SK-N-SH (cell line): ENCODE measurements at regions not wholly inside any gene's neighbourhood (a gene's known extent, or its start where the extent isn't known, plus 50 kb on each side); places are given as distances from the start of the nearest gene placed in this dataset.

ENCODE experiments used
- CTCF ChIA-PET: fragments of 300-600, 350-600 bp; formaldehyde crosslinking; extraction: SDS; loops from one replicate; lab custom pipeline; 2021; lab: Yijun Ruan, JAX
- POLR2A ChIA-PET: fragments of 350-600 bp; sonication (Branson Sonifier 250); formaldehyde crosslinking; extraction: SDS; loops from one replicate; lab custom pipeline; 2020; ENCODE audit warnings: antibody characterized with exemption, inconsistent platforms; lab: Yijun Ruan, JAX
- DNase-seq: peaks from one replicate; pipeline ENCODE4 v3.0.0; 2012
- H2AFZ ChIP-seq: fragments of 200-600 bp; sonication (generic); 2 replicates; pipeline ENCODE4 v1.8.1; 2016; ENCODE audit warnings: antibody characterized with exemption, mild to moderate bottlenecking, low read depth
- H3F3A ChIP-seq: fragments of 200-600 bp; sonication (generic); replicated peaks from 2 replicates; pipeline ENCODE3; 2016; ENCODE audit warnings: antibody characterized with exemption, mild to moderate bottlenecking; ENCODE audit not compliant: insufficient read depth
- H3K27ac ChIP-seq, 2 experiments: fragments of 200-500 bp in 1 of 2; fragments of 200-600 bp in 1 of 2; sonication (Bioruptor generic) in 1 of 2; sonication (generic), shearing (Covaris generic) in 1 of 2; 2 replicates each; pipeline versions ENCODE4 v1.5.1 to v1.6.1; 2014 to 2016; ENCODE audit warnings: low read depth in 2 of 2, inconsistent platforms in 1 of 2, low read length in 1 of 2, mild to moderate bottlenecking in 1 of 2, mixed read lengths in 1 of 2
- H3K27me3 ChIP-seq: fragments of 200-600 bp; sonication (generic), shearing (Covaris generic); 2 replicates; pipeline ENCODE4 v1.6.1; 2016; ENCODE audit warnings: mixed run types; ENCODE audit not compliant: insufficient read depth
- H3K36me3 ChIP-seq, 2 experiments: fragments of 200-500 bp in 1 of 2; fragments of 200-600 bp in 1 of 2; sonication (Bioruptor generic) in 1 of 2; sonication (generic) in 1 of 2; replicated peaks in 1 of 2; 2 replicates each; pipeline versions ENCODE3 to v1.5.1; 2014 to 2016; ENCODE audit warnings: low read length in 1 of 2, mild to moderate bottlenecking in 1 of 2; ENCODE audit not compliant: insufficient read depth in 2 of 2, control insufficient read depth in 1 of 2
- H3K4me1 ChIP-seq, 2 experiments: fragments of 200-500 bp in 1 of 2; fragments of 200-600 bp in 1 of 2; sonication (Bioruptor generic) in 1 of 2; sonication (generic), shearing (Covaris generic) in 1 of 2; 2 replicates each; pipeline versions ENCODE4 v1.5.1 to v1.6.1; 2014 to 2016; ENCODE audit warnings: low read depth in 1 of 2, low read length in 1 of 2, mixed run types in 1 of 2; ENCODE audit not compliant: insufficient read depth in 2 of 2, control insufficient read depth in 1 of 2
- H3K4me2 ChIP-seq: fragments of 200-600 bp; sonication (generic), shearing (Covaris generic); 2 replicates; pipeline ENCODE4 v1.6.1; 2017; ENCODE audit warnings: mixed run types
- H3K4me3 ChIP-seq, 2 experiments: fragments of 200-500 bp in 1 of 2; fragments of 200-600 bp in 1 of 2; sonication (Bioruptor generic) in 1 of 2; sonication (generic), shearing (Covaris generic) in 1 of 2; 2 replicates each; pipeline versions ENCODE4 v1.5.1 to v1.8.1; 2014 to 2016; ENCODE audit warnings: low read depth in 2 of 2, inconsistent platforms in 1 of 2, low read length in 1 of 2, mild to moderate bottlenecking in 1 of 2, mixed read lengths in 1 of 2, moderate library complexity in 1 of 2
- H3K79me2 ChIP-seq: fragments of 200-600 bp; sonication (generic); 2 replicates; pipeline ENCODE4 v1.8.1; 2017; ENCODE audit warnings: mild to moderate bottlenecking; ENCODE audit not compliant: insufficient read depth
- H3K9ac ChIP-seq: fragments of 200-600 bp; sonication (generic); 2 replicates; pipeline ENCODE4 v1.6.1; 2017; ENCODE audit warnings: mixed run types
- H3K9me2 ChIP-seq: fragments of 200-600 bp; sonication (generic); 2 replicates; pipeline ENCODE4 v1.6.1; 2017; ENCODE audit warnings: mixed run types
- H3K9me3 ChIP-seq: fragments of 200-600 bp; sonication (generic); 2 replicates; pipeline ENCODE4 v1.6.1; 2017; ENCODE audit warnings: mixed run types, mild to moderate bottlenecking, moderate library complexity
- H4K20me1 ChIP-seq: fragments of 200-600 bp; sonication (generic); 2 replicates; pipeline ENCODE4 v1.6.1; 2017; ENCODE audit warnings: mild to moderate bottlenecking, mixed run types; ENCODE audit not compliant: insufficient read depth
- CHD2 ChIP-seq: fragments of 150-350 bp; IDR thresholded peaks from 2 replicates; pipeline ENCODE4 v1.6.1; 2018; ENCODE audit warnings: low read length; ENCODE audit not compliant: partially characterized antibody
- CTCF ChIP-seq: fragments of 200-600 bp; sonication (generic); IDR thresholded peaks from 2 replicates; pipeline ENCODE4 v1.6.1; 2017; ENCODE audit warnings: antibody characterized with exemption, mild to moderate bottlenecking, moderate library complexity
- ELF1 ChIP-seq: IDR thresholded peaks from 2 replicates; pipeline ENCODE4 v1.4.0; 2012
- EZH2phosphoT487 ChIP-seq: fragments of 200-600 bp; sonication (generic); IDR thresholded peaks from 2 replicates; pipeline ENCODE4 v1.6.1; 2017; ENCODE audit warnings: low read depth, mixed run types, mild to moderate bottlenecking, antibody characterized with exemption, moderate library complexity, borderline replicate concordance
- FOSL2 ChIP-seq: IDR thresholded peaks from 2 replicates; pipeline ENCODE4 v1.4.0; 2012; ENCODE audit warnings: low read depth, mild to moderate bottlenecking, moderate library complexity, borderline replicate concordance
- GABPA ChIP-seq: IDR thresholded peaks from 2 replicates; pipeline ENCODE4 v1.4.0; 2012; ENCODE audit warnings: low read depth, mild to moderate bottlenecking
- JUND ChIP-seq: IDR thresholded peaks from 2 replicates; pipeline ENCODE4 v1.4.0; 2012
- MAX ChIP-seq: IDR thresholded peaks from 2 replicates; pipeline ENCODE4 v1.4.0; 2012; ENCODE audit warnings: low read depth
- MEF2A ChIP-seq: IDR thresholded peaks from 2 replicates; pipeline ENCODE4 v1.4.0; 2012; ENCODE audit warnings: low read depth, borderline replicate concordance
- MXI1 ChIP-seq: IDR thresholded peaks from 2 replicates; pipeline ENCODE4 v1.6.1; 2012; ENCODE audit warnings: mild to moderate bottlenecking, low read depth, low read length, improper control_type of control experiment
- NFIC ChIP-seq: IDR thresholded peaks from 2 replicates; pipeline ENCODE4 v1.4.0; 2012; ENCODE audit warnings: borderline replicate concordance
- PBX3 ChIP-seq: IDR thresholded peaks from 2 replicates; pipeline ENCODE4; 2012
- POLR2AphosphoS5 ChIP-seq: IDR thresholded peaks from 2 replicates; pipeline ENCODE4 v1.6.1; 2012; ENCODE audit warnings: low read depth, low read length
- RCOR1 ChIP-seq: fragments of 150-350 bp; IDR thresholded peaks from 2 replicates; pipeline ENCODE4 v1.6.1; 2017; ENCODE audit warnings: antibody characterized with exemption, low read length
- RFX5 ChIP-seq: IDR thresholded peaks from 2 replicates; pipeline ENCODE4 v1.6.1; 2012; ENCODE audit warnings: mild to moderate bottlenecking, improper control_type of control experiment, low read length
- SMC3 ChIP-seq: IDR thresholded peaks from 2 replicates; pipeline ENCODE4 v1.6.1; 2012; ENCODE audit warnings: low read depth, low read length, improper control_type of control experiment
- YY1 ChIP-seq: IDR thresholded peaks from 2 replicates; pipeline ENCODE4 v1.4.0; 2012; ENCODE audit warnings: low read depth, mild to moderate bottlenecking
- ZBTB33 ChIP-seq: IDR thresholded peaks from 2 replicates; pipeline ENCODE4 v1.4.0; 2012; ENCODE audit warnings: low read depth, borderline replicate concordance
- WGBS: methylation state at CpG from one replicate; pipeline ENCODE4 v1.1.6; 2017; ENCODE audit warnings: low lambda C conversion rate; 5-methylcytosine and 5-hydroxymethylcytosine counted together

DNA sequence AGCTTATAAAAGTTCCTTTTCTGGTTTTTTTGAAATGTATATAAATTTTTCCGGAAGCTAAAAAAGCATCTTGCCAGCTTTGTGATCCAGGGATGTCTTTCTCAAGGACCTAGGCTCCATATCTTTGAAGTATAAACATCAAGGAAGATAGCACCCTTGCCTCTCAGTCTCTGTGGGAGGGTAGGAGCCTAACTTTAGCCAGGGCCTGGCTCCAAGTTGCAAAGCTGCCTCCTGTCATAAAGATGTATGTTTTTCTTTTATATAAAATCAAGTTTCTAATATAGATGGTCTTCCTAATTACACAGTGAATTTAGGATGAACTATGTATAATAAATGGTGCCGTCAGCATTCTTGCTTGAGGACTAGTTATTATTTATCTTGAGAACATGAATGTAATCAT, 612.6 kb upstream of the USP15 start:
- Histone ChIP-seq H3K4me1 (no peaks in the 10 kb centered on the region), H3K27me3 (no peaks in the 10 kb centered on the region), H3K4me3 (no peak overlapping the region), H3K9me2 (no peaks in the 10 kb centered on the region), H3K9me3 (no peaks in the 10 kb centered on the region), H3K36me3 (no peaks in the 10 kb centered on the region), H3K9ac (no peak overlapping the region), H3K4me2 (no peak overlapping the region), H3F3A (no peaks in the 10 kb centered on the region), H4K20me1 (no peaks in the 10 kb centered on the region), H3K79me2 (no peaks in the 10 kb centered on the region), H2AFZ (no peak overlapping the region), H3K27ac (no peak overlapping the region)
- no peak for TF ChIP-seq RCOR1
- no peak for TF ChIP-seq SMC3
- no peak for TF ChIP-seq EZH2phosphoT487
- no peak for TF ChIP-seq MEF2A
- no peak for TF ChIP-seq FOSL2
- no peak for TF ChIP-seq CTCF
- TF ChIP-seq RFX5 = no peak
- no peak for TF ChIP-seq MAX
- TF ChIP-seq ZBTB33 = no peak
- no peak for TF ChIP-seq NFIC
- no peak for TF ChIP-seq MXI1
- no peak for TF ChIP-seq CHD2
- no peak for TF ChIP-seq PBX3
- no peak for TF ChIP-seq YY1
- ChIA-PET CTCF (interaction anchor here (1.8 kb wide), 1 partner anchor 14 kb away, joined by 5 read pairs; no protein-coding TSS in a partner anchor), POLR2A (no interaction called here)
- WGBS = 6% methylated on average over 2 of the region's 2 CpGs
- no peak for DNase-seq

DNA sequence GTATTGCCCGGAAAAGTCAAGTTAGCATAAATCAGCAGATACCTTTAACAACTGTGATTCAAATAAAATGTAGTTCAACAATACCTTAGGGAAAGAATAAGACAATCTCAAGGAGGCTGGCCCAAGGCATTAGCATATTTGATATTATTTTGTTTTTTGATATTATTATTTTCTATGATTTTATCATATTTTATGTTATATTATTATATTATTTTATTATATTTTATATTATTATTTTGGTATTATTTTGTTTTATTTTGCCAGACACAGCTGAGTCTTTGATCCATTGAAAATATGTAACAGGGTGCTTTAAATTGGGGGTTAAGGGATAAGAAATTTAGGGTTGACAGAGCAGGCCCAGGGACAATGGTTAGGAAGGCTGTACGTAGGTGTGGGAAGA, 607.9 kb upstream of the USP15 start:
- TF ChIP-seq FOSL2 (no peak), RCOR1 (no peak), YY1 (no peak), POLR2AphosphoS5 (no peak), GABPA (no peak), SMC3 (no peak), JUND (no peak), ELF1 (no peak)
- Histone ChIP-seq H3K4me1 (no peaks in the 10 kb centered on the region), H3K27me3 (no peaks in the 10 kb centered on the region), H3K36me3 (no peaks in the 10 kb centered on the region), H3K9me3 (no peaks in the 10 kb centered on the region), H4K20me1 (no peaks in the 10 kb centered on the region), H3K4me2 (no peak overlapping the region), H3K79me2 (no peaks in the 10 kb centered on the region), H3K9me2 (no peaks in the 10 kb centered on the region), H3K4me3 (no peak overlapping the region), H3K27ac (no peak overlapping the region), H3K9ac (no peak overlapping the region), H3F3A (no peaks in the 10 kb centered on the region), H2AFZ (no peak overlapping the region)
- WGBS = 44% methylated on average over 2 of the region's 2 CpGs
- ChIA-PET CTCF (no interaction called here), POLR2A (no interaction called here)
- no peak for DNase-seq
